Chondrocyte (in vitro differentiated cells): ENCODE measurements at regions not wholly inside any gene's neighbourhood (a gene's known extent, or its start where the extent isn't known, plus 50 kb on each side); places are given as distances from the start of the nearest gene placed in this dataset.

Experiments used
- DNase-seq: peaks from one replicate; pipeline ENCODE4 v3.0.0; 2021; ENCODE audit warnings: mixed read lengths, low spot score
- H3K27ac Mint-ChIP-seq: one replicate; pipeline ENCODE4 v1.8.0; 2021; ENCODE audit warnings: mild to moderate bottlenecking, moderate library complexity, mixed read lengths; ENCODE audit not compliant: unreplicated experiment
- H3K27me3 Mint-ChIP-seq: 2 replicates; pipeline ENCODE4 v1.8.0; 2021; ENCODE audit warnings: low read depth, mixed read lengths
- H3K36me3 Mint-ChIP-seq: 2 replicates; pipeline ENCODE4 v1.8.0; 2021; ENCODE audit warnings: low read depth, mixed read lengths
- H3K4me1 Mint-ChIP-seq: 2 replicates; pipeline ENCODE4 v1.8.0; 2021; ENCODE audit warnings: low read depth, mild to moderate bottlenecking, mixed read lengths
- H3K4me3 Mint-ChIP-seq: one replicate; pipeline ENCODE4 v1.8.0; 2021; ENCODE audit warnings: mild to moderate bottlenecking, moderate library complexity, mixed read lengths; ENCODE audit not compliant: unreplicated experiment
- H3K9me3 Mint-ChIP-seq: 2 replicates; pipeline ENCODE4 v1.8.0; 2021; ENCODE audit warnings: low read depth, mixed read lengths
- CTCF ChIP-seq: fragments of 200-600 bp; sonication (generic); IDR thresholded peaks from 2 replicates; pipeline ENCODE4 v1.5.0; 2021; ENCODE audit warnings: antibody characterized with exemption, mild to moderate bottlenecking, moderate library complexity

GRCh38 chr5:108567429-108567828 is 180.3 kb upstream of the FER start:
- no peak overlapping the region for H3K27ac Mint-ChIP-seq
- H3K9me3 Mint-ChIP-seq: peaks cover under 1% of the 10 kb centered on the region
- H3K4me3 Mint-ChIP-seq: no peak overlapping the region
- DNase-seq: no peak
- no peak for TF ChIP-seq CTCF
- H3K36me3 Mint-ChIP-seq: no peaks in the 10 kb centered on the region
- no peaks in the 10 kb centered on the region for H3K4me1 Mint-ChIP-seq
- H3K27me3 Mint-ChIP-seq: peaks cover 2% of the 10 kb centered on the region

- TF ChIP-seq CTCF: no peak
- Mint-ChIP-seq H3K36me3 (no peaks in the 10 kb centered on the region), H3K4me1 (peaks cover 15% of the 10 kb centered on the region), H3K4me3 (no peak overlapping the region), H3K27me3 (no peaks in the 10 kb centered on the region), H3K9me3 (no peaks in the 10 kb centered on the region), H3K27ac (no peak overlapping the region)
- DNase-seq: no peak
Observed at GRCh38 chr5:108564441-108564840, 182.5 kb upstream of the FBXL17 start.

- no peak for TF ChIP-seq CTCF
- no peak for DNase-seq
- H3K9me3 Mint-ChIP-seq: no peaks in the 10 kb centered on the region
- H3K27ac Mint-ChIP-seq: no peak overlapping the region
- H3K4me1 Mint-ChIP-seq: peaks cover 15% of the 10 kb centered on the region
- H3K27me3 Mint-ChIP-seq: no peaks in the 10 kb centered on the region
- H3K36me3 Mint-ChIP-seq: no peaks in the 10 kb centered on the region
- H3K4me3 Mint-ChIP-seq: no peak overlapping the region
Observed at GRCh38 chr5:108562205-108562454, 180.2 kb upstream of the FBXL17 start.

GRCh38 chr5:108561416-108562204 is 179.7 kb upstream of the FBXL17 start:
- TF ChIP-seq CTCF: no peak
- DNase-seq: no peak
- H3K4me1 Mint-ChIP-seq: peaks cover 15% of the 10 kb centered on the region
- H3K9me3 Mint-ChIP-seq: no peaks in the 10 kb centered on the region
- no peak overlapping the region for H3K27ac Mint-ChIP-seq
- no peaks in the 10 kb centered on the region for H3K27me3 Mint-ChIP-seq
- no peak overlapping the region for H3K4me3 Mint-ChIP-seq
- no peaks in the 10 kb centered on the region for H3K36me3 Mint-ChIP-seq

- Mint-ChIP-seq H3K36me3 (no peaks in the 10 kb centered on the region), H3K27me3 (no peaks in the 10 kb centered on the region), H3K27ac (peak overlapping the region; percentile 76), H3K9me3 (no peaks in the 10 kb centered on the region), H3K4me1 (peaks cover 15% of the 10 kb centered on the region), H3K4me3 (no peak overlapping the region)
- no peak for DNase-seq
- TF ChIP-seq CTCF: no peak
Observed at GRCh38 chr5:108560581-108560980, 178.7 kb upstream of the FBXL17 start.
